HCT116 (cell line): ENCODE measurements at regions not wholly inside any gene's neighbourhood (a gene's known extent, or its start where the extent isn't known, plus 50 kb on each side); places are given as distances from the start of the nearest gene placed in this dataset.

ENCODE experiments used
- ATAC-seq: fragments of 200-7000 bp; cut with Tn5 transposase; 2 replicates; pipeline ENCODE4 v1.9.1; 2020; ENCODE audit warnings: mild to moderate bottlenecking, moderate library complexity
- BruUV-seq: library from RNA; stranded (reverse); fragments of 400-500 nt; replicated peaks from 2 replicates; lab custom pipeline; 2021; lab: Mats Ljungman, UMichigan
- CTCF ChIA-PET: fragments of 300-600 bp; sonication (Branson Sonifier 250); formaldehyde crosslinking; loops from one replicate; lab custom pipeline; 2021; ENCODE audit warnings: antibody characterized with exemption; lab: Charles Lee
- POLR2A ChIA-PET: fragments of 300-600, 350-600 bp; sonication (Branson Sonifier 250); formaldehyde crosslinking; loops from one replicate; lab custom pipeline; 2021; ENCODE audit warnings: antibody characterized with exemption; lab: Charles Lee
- RAD21 ChIA-PET, 2 experiments: fragments of 300-600 bp; sonication (Branson Sonifier 250); formaldehyde crosslinking; loops; one replicate each; lab custom pipeline; 2023; ENCODE audit warnings: low total read pairs in 2 of 2; ENCODE audit not compliant: uncharacterized antibody in 2 of 2, unreplicated experiment in 2 of 2, low non-redundant PET in 1 of 2; lab: Charles Lee
- DNase-seq: peaks from one replicate; pipeline ENCODE4 v3.0.0-alpha.2; 2010; ENCODE audit warnings: low read depth, low spot score
- H2AFZ ChIP-seq: fragments of 200-600 bp; shearing (Covaris generic), sonication (generic); 2 replicates; pipeline ENCODE4 v1.6.1; 2017; ENCODE audit warnings: low read depth, mixed run types, mixed read lengths, antibody characterized with exemption, low read length; ENCODE audit not compliant: poor library complexity, severe bottlenecking
- H3K27ac ChIP-seq: 2 replicates; pipeline ENCODE4 v1.5.1; 2012; ENCODE audit warnings: low read depth, low read length
- H3K27me3 ChIP-seq: fragments of 200-600 bp; sonication (generic); 2 replicates; pipeline ENCODE4 v1.6.1; 2016; ENCODE audit warnings: mixed run types, low read length, mixed read lengths; ENCODE audit not compliant: insufficient read depth
- H3K36me3 ChIP-seq, 2 experiments: fragments of 200-500 bp in 1 of 2; fragments of 200-600 bp in 1 of 2; sonication (Bioruptor generic) in 1 of 2; sonication (generic) in 1 of 2; 2 replicates each; pipeline versions ENCODE4 v1.5.1 to v1.6.1; 2014 to 2016; ENCODE audit warnings: low read length in 2 of 2, inconsistent platforms in 1 of 2, mixed read lengths in 1 of 2, mixed run types in 1 of 2; ENCODE audit not compliant: insufficient read depth in 2 of 2, control insufficient read depth in 1 of 2
- H3K4me1 ChIP-seq, 2 experiments: fragments of 200-600 bp in 1 of 2; sonication (generic) in 1 of 2; 2 replicates each; pipeline versions ENCODE4 v1.5.1 to v1.6.1; 2012 to 2017; ENCODE audit warnings: low read length in 2 of 2, inconsistent platforms in 1 of 2, mild to moderate bottlenecking in 1 of 2, mixed read lengths in 1 of 2, mixed run types in 1 of 2, moderate library complexity in 1 of 2; ENCODE audit not compliant: insufficient read depth in 2 of 2, control insufficient read depth in 1 of 2
- H3K4me2 ChIP-seq: fragments of 200-600 bp; sonication (generic); 2 replicates; pipeline ENCODE4 v1.6.1; 2017; ENCODE audit warnings: mixed run types, low read length, mixed read lengths
- H3K4me3 ChIP-seq, 2 experiments: fragments of 200-600 bp in 1 of 2; sonication (generic) in 1 of 2; replicated peaks in 1 of 2; 2 replicates each; pipeline ENCODE4 v1.5.1; 2011 to 2016; ENCODE audit warnings: low read length in 2 of 2, control low read depth in 1 of 2, low read depth in 1 of 2, mild to moderate bottlenecking in 1 of 2, mixed read lengths in 1 of 2, mixed run types in 1 of 2
- H3K79me2 ChIP-seq: fragments of 200-600 bp; sonication (generic); 2 replicates; pipeline ENCODE4 v1.6.1; 2017; ENCODE audit warnings: mild to moderate bottlenecking, mixed run types, low read length, moderate library complexity, mixed read lengths; ENCODE audit not compliant: insufficient read depth
- H3K9ac ChIP-seq: fragments of 200-600 bp; sonication (generic); 2 replicates; pipeline ENCODE4 v1.6.1; 2016; ENCODE audit warnings: low read length, mixed read lengths
- H3K9me2 ChIP-seq: fragments of 200-600 bp; sonication (generic), shearing (Covaris generic); 2 replicates; pipeline ENCODE4 v1.6.1; 2017; ENCODE audit warnings: mixed run types, mild to moderate bottlenecking, moderate library complexity; ENCODE audit not compliant: insufficient read depth
- H3K9me3 ChIP-seq, 2 experiments: fragments of 200-500 bp in 1 of 2; fragments of 200-600 bp in 1 of 2; sonication (Bioruptor generic) in 1 of 2; sonication (generic) in 1 of 2; 2 replicates each; pipeline ENCODE4 v1.6.1; 2014 to 2017; ENCODE audit warnings: low read length in 2 of 2, mixed read lengths in 2 of 2, inconsistent platforms in 1 of 2, low read depth in 1 of 2, mild to moderate bottlenecking in 1 of 2, mixed run types in 1 of 2, moderate library complexity in 1 of 2; ENCODE audit not compliant: control insufficient read depth in 1 of 2, insufficient read depth in 1 of 2
- H4K20me1 ChIP-seq: fragments of 200-600 bp; sonication (generic), shearing (Covaris generic); 2 replicates; pipeline ENCODE4 v1.6.1; 2017; ENCODE audit warnings: mixed run types, mild to moderate bottlenecking, moderate library complexity; ENCODE audit not compliant: insufficient read depth
- ATF3 ChIP-seq: IDR thresholded peaks from 2 replicates; pipeline ENCODE4 v1.6.1; 2012
- CBX3 ChIP-seq: IDR thresholded peaks from 2 replicates; pipeline ENCODE4 v1.6.1; 2012; ENCODE audit warnings: low read depth
- CEBPB ChIP-seq: IDR thresholded peaks from 2 replicates; pipeline ENCODE4 v1.6.1; 2012; ENCODE audit warnings: low read depth
- CTCF ChIP-seq, 3 experiments: fragments of 200-600 bp in 1 of 3; sonication (generic) in 1 of 3; IDR thresholded peaks in 2 of 3; conservative IDR thresholded peaks in 1 of 3; 2 replicates each; pipeline ENCODE4 v1.5.1; 2012 to 2017; ENCODE audit warnings: low read depth in 2 of 3, low read length in 2 of 3, antibody characterized with exemption in 1 of 3, borderline replicate concordance in 1 of 3, control low read depth in 1 of 3, mild to moderate bottlenecking in 1 of 3, mixed read lengths in 1 of 3, mixed run types in 1 of 3, moderate library complexity in 1 of 3; ENCODE audit not compliant: insufficient read depth in 1 of 3
- ELF1 ChIP-seq: IDR thresholded peaks from 2 replicates; pipeline ENCODE4 v1.6.1; 2012; ENCODE audit warnings: low read depth, borderline replicate concordance
- EZH2phosphoT487 ChIP-seq: fragments of 200-600 bp; IDR thresholded peaks from 2 replicates; pipeline ENCODE4 v1.6.1; 2018; ENCODE audit warnings: antibody characterized with exemption, borderline replicate concordance
- FOSL1 ChIP-seq: IDR thresholded peaks from 2 replicates; pipeline ENCODE4 v1.6.1; 2012; ENCODE audit warnings: low read depth
- JUND ChIP-seq: IDR thresholded peaks from 2 replicates; pipeline ENCODE4 v1.6.1; 2012
- MAX ChIP-seq: IDR thresholded peaks from 2 replicates; pipeline ENCODE4 v1.6.1; 2012
- POLR2A ChIP-seq: IDR thresholded peaks from 2 replicates; pipeline ENCODE4 v1.7.0; 2011; ENCODE audit warnings: borderline replicate concordance; ENCODE audit not compliant: insufficient read depth, insufficient read length; ENCODE audit errors: extremely low read depth
- POLR2AphosphoS5 ChIP-seq: IDR thresholded peaks from 2 replicates; pipeline ENCODE4 v1.6.1; 2011; ENCODE audit warnings: mild to moderate bottlenecking, low read depth, low read length, moderate library complexity
- SIN3A ChIP-seq: IDR thresholded peaks from 2 replicates; pipeline ENCODE4 v1.6.1; 2012; ENCODE audit warnings: low read depth
- SP1 ChIP-seq: IDR thresholded peaks from 2 replicates; pipeline ENCODE4 v1.6.1; 2012; ENCODE audit warnings: low read depth
- SRF ChIP-seq: IDR thresholded peaks from 2 replicates; pipeline ENCODE4 v1.6.1; 2012; ENCODE audit warnings: low read depth
- TCF7L2 ChIP-seq: IDR thresholded peaks from 2 replicates; pipeline ENCODE4 v1.7.0; 2011; ENCODE audit warnings: borderline replicate concordance, inconsistent platforms; ENCODE audit not compliant: insufficient read depth, insufficient read length; ENCODE audit errors: extremely low read depth
- YY1 ChIP-seq: IDR thresholded peaks from 2 replicates; pipeline ENCODE4 v1.6.1; 2011; ENCODE audit warnings: low read length, low read depth, moderate library complexity, mild to moderate bottlenecking; ENCODE audit not compliant: insufficient replicate concordance; ENCODE audit errors: extremely low read depth
- ZBTB33 ChIP-seq: IDR thresholded peaks from 2 replicates; pipeline ENCODE4 v1.6.1; 2011; ENCODE audit warnings: mild to moderate bottlenecking, low read length, moderate library complexity; ENCODE audit not compliant: insufficient replicate concordance; ENCODE audit errors: extremely low read depth
- intact Hi-C: fragments of 100-400 bp; cut with micrococcal nuclease; formaldehyde crosslinking; loops from 2 replicates; pipeline ENCODE4 v1.10.0; 2022

GRCh38 chr10:130340816-130341215 lies 204.6 kb downstream of the GLRX3 start:
- no peaks in the 10 kb centered on the region for H3K9me3 ChIP-seq
- ATAC-seq (no peak), DNase-seq (no peak)
- H3K27me3 ChIP-seq = no peaks in the 10 kb centered on the region
- RAD21 ChIA-PET = no interaction called here
- no peaks in the 10 kb centered on the region for H4K20me1 ChIP-seq
- CTCF ChIA-PET = no interaction called here
- TF ChIP-seq ELF1 = no peak
- no peak for TF ChIP-seq POLR2AphosphoS5
- no peak for TF ChIP-seq POLR2A
- no peak for TF ChIP-seq YY1
- no peak for TF ChIP-seq CEBPB
- no peak for TF ChIP-seq EZH2phosphoT487
- TF ChIP-seq SRF = no peak
- no peak for TF ChIP-seq CBX3
- TF ChIP-seq ATF3 = no peak
- TF ChIP-seq ZBTB33 = no peak
- no peak for TF ChIP-seq MAX
- no peak for TF ChIP-seq TCF7L2
- TF ChIP-seq CTCF (IDR thresholded peaks at IDR 0.05 in 2 of 3, conservative IDR thresholded peaks at IDR 0.05 in 1 of 3; ENCODE audit: borderline replicate concordance in 1 of 3, insufficient read depth in 1 of 3, low read depth in 2 of 3, low read length in 2 of 3) = no peak
- TF ChIP-seq FOSL1 = no peak
- no peak for TF ChIP-seq JUND
- TF ChIP-seq SP1 = no peak
- no peak for TF ChIP-seq SIN3A
- no peak overlapping the region for H3K27ac ChIP-seq
- POLR2A ChIA-PET = no interaction called here
- H3K9me2 ChIP-seq = no peaks in the 10 kb centered on the region
- no TSS peak for BruUV-seq
- no peak overlapping the region for H3K9ac ChIP-seq
- no peak overlapping the region for H2AFZ ChIP-seq
- no peak overlapping the region for H3K4me2 ChIP-seq
- intact Hi-C loops = no loop called here
- no peaks in the 10 kb centered on the region for H3K79me2 ChIP-seq
- H3K36me3 ChIP-seq = no peaks in the 10 kb centered on the region
- H3K4me1 ChIP-seq = no peaks in the 10 kb centered on the region
- no peak overlapping the region for H3K4me3 ChIP-seq
